ENCODE measurements at regions not wholly inside any gene's neighbourhood (a gene's known extent, or its start where the extent isn't known, plus 50 kb on each side); places are given as distances from the start of the nearest gene placed in this dataset.

DNA sequence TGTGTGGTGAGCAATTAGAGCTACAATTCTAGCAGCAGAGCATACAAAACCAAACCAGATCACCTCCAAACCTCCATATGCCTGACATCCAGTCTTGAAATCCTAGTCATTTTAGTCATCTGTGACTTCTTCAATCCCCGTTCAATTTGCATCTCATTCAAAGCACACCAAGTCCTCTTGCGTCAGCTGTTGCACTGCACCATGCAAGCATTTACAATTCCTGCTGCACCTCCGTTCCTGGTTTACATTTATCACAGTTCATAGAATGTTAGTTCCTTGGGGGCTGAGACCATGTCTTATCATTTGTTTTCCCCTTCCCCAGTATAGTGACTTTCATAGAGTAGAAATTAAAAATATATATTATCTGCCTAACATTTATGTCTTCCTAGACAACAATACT, 116.9 kb downstream of the BDH1 start:
- TF ChIP-seq, protein P1, sequence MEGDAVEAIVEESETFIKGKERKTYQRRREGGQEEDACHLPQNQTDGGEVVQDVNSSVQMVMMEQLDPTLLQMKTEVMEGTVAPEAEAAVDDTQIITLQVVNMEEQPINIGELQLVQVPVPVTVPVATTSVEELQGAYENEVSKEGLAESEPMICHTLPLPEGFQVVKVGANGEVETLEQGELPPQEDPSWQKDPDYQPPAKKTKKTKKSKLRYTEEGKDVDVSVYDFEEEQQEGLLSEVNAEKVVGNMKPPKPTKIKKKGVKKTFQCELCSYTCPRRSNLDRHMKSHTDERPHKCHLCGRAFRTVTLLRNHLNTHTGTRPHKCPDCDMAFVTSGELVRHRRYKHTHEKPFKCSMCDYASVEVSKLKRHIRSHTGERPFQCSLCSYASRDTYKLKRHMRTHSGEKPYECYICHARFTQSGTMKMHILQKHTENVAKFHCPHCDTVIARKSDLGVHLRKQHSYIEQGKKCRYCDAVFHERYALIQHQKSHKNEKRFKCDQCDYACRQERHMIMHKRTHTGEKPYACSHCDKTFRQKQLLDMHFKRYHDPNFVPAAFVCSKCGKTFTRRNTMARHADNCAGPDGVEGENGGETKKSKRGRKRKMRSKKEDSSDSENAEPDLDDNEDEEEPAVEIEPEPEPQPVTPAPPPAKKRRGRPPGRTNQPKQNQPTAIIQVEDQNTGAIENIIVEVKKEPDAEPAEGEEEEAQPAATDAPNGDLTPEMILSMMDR (IDR thresholded peaks at IDR 0.05; ENCODE audit: control insufficient read depth, extremely low read depth, insufficient read depth): no peak
- H3K4me3 ChIP-seq (ENCODE audit: low read depth, low read length): no peak overlapping the region
- DNase-seq (ENCODE audit: low read depth): no peak

DNA sequence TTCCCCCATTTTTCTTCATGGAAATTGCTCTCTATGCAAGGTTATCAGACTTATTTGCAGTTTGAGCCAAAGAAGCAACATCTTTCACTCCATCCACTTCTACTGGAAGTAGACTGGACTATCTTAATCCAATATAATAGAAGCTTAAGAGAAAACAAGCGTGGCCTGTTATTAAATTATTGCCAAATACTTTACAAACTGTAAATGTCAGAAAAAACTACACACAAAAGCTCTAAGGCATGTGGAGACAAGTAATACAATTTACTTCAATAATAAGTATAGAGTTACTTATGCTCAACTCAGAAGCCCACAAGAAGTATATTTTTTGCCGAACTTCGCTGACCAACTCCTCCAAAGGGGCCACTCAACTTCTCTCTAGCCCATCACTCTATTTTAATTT, 120.3 kb downstream of the BDH1 start:
- TF ChIP-seq, protein P1 (IDR thresholded peaks at IDR 0.05; ENCODE audit: control insufficient read depth, extremely low read depth, insufficient read depth): no peak
- DNase-seq (ENCODE audit: low read depth): no peak
- no peak overlapping the region for H3K4me3 ChIP-seq (ENCODE audit: low read depth, low read length)

DNA sequence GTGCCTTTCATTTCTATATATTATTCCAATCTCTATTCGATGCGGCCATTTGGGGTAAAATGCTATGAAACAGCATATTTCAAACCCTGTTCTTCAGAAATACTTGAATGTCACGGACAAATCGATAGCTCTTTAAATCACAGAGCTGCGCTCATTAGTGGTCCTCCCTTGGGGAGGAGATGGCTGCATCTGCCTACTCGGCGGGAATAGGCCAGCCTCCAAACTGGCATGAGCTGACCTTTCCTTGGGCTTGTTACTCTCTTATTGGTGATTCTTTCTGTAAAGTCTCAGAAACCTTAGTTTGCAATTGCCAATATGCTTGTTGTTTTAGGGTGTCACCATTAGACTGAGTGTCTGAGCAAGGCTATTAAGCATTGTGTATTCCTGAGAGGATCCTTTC, 120.9 kb downstream of the BDH1 start:
- H3K4me3 ChIP-seq (ENCODE audit: low read depth, low read length): no peak overlapping the region
- TF ChIP-seq, protein P1 (IDR thresholded peaks at IDR 0.05; ENCODE audit: control insufficient read depth, extremely low read depth, insufficient read depth): no peak
- DNase-seq (ENCODE audit: low read depth): no peak

DNA sequence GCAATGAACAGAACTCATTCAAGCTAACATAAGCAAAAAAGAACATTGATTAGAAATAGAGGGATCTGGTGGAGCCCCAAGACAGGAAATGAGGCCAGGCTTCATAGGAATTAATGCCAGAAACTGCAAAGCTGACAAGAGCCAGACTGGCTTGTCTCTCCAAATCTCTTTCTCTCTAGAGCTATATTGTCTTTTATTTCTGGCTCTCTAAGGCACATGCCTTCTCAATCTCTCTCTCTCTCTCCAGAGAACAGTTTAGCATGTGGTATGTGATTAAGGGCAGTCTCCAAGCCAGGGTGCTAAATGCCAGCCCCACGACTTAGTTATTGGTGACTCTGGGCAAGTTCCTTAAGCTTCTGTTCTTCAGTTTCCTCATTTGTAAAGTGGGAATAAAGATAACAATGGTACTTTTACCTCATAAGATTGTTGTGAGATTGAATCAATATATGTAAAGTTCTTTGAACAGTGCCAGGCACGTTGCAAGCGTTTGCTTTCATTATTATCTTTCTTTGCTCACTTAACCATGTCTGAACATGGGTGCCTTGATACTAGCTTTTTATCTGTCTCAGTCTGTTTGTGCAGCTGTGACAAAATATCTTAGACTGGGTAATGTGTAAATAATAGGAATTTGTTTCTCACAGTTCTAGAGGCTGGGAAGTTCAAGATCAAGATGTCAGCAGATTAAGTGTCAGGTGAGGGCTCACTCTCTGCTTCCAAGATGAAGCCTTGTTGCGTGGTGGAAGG, 123.2 kb downstream of the BDH1 start:
- no peak for DNase-seq (ENCODE audit: low read depth)
- TF ChIP-seq, protein P1 (IDR thresholded peaks at IDR 0.05; ENCODE audit: control insufficient read depth, extremely low read depth, insufficient read depth): no peak
- no peak overlapping the region for H3K4me3 ChIP-seq (ENCODE audit: low read depth, low read length)

DNA sequence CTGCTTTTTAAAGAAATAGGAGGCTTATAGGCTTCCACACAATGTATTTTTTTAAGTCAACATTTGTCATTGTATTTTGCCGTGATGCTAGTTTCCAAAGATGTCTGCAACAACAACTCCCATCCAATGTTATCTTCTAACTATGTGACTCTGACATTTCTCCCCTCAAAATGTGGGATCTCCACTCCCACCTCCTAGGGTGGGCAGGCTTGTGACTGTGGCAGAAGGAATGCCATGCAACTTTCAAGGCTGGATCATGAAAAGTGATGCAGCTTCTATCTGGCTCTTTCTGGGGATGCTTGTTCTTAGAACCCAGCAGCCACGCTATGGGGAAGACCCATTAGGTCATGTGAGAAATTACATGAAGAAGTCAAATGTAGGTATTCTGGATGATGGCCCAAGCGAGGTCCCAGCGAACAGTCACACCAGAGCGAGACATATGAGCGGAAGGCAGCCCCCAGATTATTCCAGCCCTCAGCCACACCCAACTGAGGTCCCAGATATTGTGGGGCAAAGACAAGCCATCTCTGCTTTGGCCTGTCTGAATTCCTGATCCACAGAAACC, 124.3 kb downstream of the BDH1 start:
- no peak overlapping the region for H3K4me3 ChIP-seq (ENCODE audit: low read depth, low read length)
- TF ChIP-seq, protein P1 (IDR thresholded peaks at IDR 0.05; ENCODE audit: control insufficient read depth, extremely low read depth, insufficient read depth): no peak
- no peak for DNase-seq (ENCODE audit: low read depth)

DNA sequence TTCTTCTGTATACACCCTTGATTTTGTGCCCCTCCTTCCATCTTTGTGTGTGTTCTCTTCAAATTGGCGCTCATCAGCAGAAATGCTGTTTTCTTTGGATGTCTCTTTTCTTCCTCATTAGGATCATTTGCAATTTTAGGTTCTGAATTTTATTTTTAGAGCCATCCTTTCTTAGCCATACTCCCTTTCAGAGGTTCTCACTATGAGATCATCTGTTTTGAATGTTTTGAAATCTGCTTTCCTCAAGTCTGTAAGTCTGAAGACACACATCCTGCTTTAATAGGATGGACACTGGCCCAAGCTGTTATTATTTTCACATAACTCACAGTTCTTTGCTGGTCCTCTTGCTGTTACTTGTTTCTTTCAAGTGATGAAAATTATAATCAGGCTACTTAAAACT, 124.8 kb downstream of the BDH1 start:
- no peak overlapping the region for H3K4me3 ChIP-seq (ENCODE audit: low read depth, low read length)
- TF ChIP-seq, protein P1 (IDR thresholded peaks at IDR 0.05; ENCODE audit: control insufficient read depth, extremely low read depth, insufficient read depth): no peak
- DNase-seq (ENCODE audit: low read depth): no peak

DNA sequence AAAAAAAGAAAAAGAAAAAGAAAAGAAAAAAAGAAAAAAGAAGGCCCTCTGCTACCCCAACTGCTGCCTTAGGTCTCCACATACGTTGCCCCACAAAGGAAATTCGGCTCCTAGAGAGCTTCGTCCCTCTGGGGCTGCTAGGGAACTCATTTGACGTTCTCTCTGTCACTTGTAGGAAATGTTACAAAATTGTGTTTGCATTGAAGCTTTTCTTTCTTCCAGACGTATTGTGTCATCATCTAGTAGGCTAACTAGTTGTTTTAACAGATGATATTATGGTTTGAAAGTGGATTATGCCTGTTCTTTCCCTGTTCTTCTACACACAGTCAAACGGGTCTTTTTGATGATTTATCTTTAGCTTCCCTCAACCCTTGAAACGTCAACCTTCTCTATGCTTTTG, 125.3 kb downstream of the BDH1 start:
- no peak overlapping the region for H3K4me3 ChIP-seq (ENCODE audit: low read depth, low read length)
- no peak for DNase-seq (ENCODE audit: low read depth)
- TF ChIP-seq, protein P1 (IDR thresholded peaks at IDR 0.05; ENCODE audit: control insufficient read depth, extremely low read depth, insufficient read depth): no peak
